Prostate gland (tissue), 2 donors: ENCODE measurements at regions not wholly inside any gene's neighbourhood (a gene's known extent, or its start where the extent isn't known, plus 50 kb on each side); places are given as distances from the start of the nearest gene placed in this dataset.

Experiments used
- DNase-seq: peaks from one replicate; pipeline ENCODE4 v3.0.0-alpha.2; 2019; ENCODE audit warnings: low spot score
- H3K27ac ChIP-seq, 2 donors: fragments of 200-600 bp; sonication (generic); 2 replicates each; pipeline ENCODE4 v1.5.1; 2017 to 2019
- H3K27me3 ChIP-seq: fragments of 200-600 bp; sonication (generic); replicated peaks from 2 replicates; pipeline ENCODE4 v1.5.1; 2019; ENCODE audit not compliant: insufficient read depth
- H3K36me3 ChIP-seq, 2 donors: fragments of 200-600 bp; sonication (generic); 1 replicate in 1 of 2; 2 replicates in 1 of 2; pipeline versions ENCODE4 v1.5.1 to v1.8.1; 2017 to 2019
- H3K4me1 ChIP-seq: fragments of 200-600 bp; sonication (generic); replicated peaks from 2 replicates; pipeline ENCODE4 v1.5.1; 2019
- H3K4me3 ChIP-seq, 2 donors: fragments of 200-600 bp; sonication (generic); 2 replicates each; pipeline ENCODE4 v1.5.1; 2017 to 2019
- H3K9me3 ChIP-seq: fragments of 200-600 bp; sonication (generic); 2 replicates; pipeline ENCODE4 v1.5.1; 2017
- POLR2A ChIP-seq: fragments of 450-650 bp; IDR thresholded peaks from one replicate; pipeline ENCODE4 v1.6.1; 2016; ENCODE audit warnings: antibody characterized with exemption, mild to moderate bottlenecking
- POLR2AphosphoS5 ChIP-seq: sonication (generic); formaldehyde crosslinking; IDR thresholded peaks from one replicate; pipeline ENCODE4 v1.6.1; 2017; ENCODE audit warnings: antibody characterized with exemption
- intact Hi-C: fragments of 100-400 bp; cut with DNase I; formaldehyde crosslinking; loops from one replicate; pipeline ENCODE4 v1.14.2; 2022
- small RNA-seq, 2 donors: library from RNA; depleted of rRNA; stranded (forward); fragments of <200 nt; gene quantifications; one replicate each; pipeline ENCODE3, GENCODE V24; 2016
- TF ChIP-seq, protein P1 (sequence below), 4 experiments: fragments of 200-600 bp in 2 of 4; fragments of 450-650 bp in 2 of 4; sonication (generic) in 2 of 4; IDR thresholded peaks; 1 replicate in 3 of 4; 2 replicates in 1 of 4; pipeline ENCODE4 v1.5.1; 2016 to 2019; ENCODE audit warnings: antibody characterized with exemption in 4 of 4, mild to moderate bottlenecking in 2 of 4, moderate library complexity in 2 of 4

DNA sequence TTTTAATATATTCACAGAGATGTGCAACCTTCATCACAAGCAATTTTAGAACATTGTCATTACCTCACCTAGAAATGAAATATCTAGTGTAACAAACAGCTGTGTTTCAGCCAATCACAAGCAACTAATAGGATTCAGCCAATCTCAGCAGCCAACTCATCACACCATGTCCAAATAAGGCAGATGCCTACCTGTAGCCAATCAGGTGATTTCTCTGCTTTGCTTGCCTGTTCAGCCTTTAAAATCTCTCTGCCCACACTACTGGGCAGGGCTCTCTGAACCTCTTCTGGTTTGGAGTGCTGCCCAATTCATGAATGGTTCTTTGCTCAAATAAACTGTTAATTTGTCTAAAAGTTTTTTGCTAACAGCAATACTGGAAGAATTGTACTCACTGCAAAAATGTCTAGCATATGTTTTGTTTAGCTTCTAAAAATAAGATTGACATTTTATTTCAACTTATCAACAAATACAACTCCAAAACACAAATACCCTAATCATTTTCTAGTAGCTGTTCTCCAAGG, 52.4 kb upstream of the IGFBP7 start:
- TF ChIP-seq POLR2AphosphoS5 = no peak
- TF ChIP-seq, protein P1, sequence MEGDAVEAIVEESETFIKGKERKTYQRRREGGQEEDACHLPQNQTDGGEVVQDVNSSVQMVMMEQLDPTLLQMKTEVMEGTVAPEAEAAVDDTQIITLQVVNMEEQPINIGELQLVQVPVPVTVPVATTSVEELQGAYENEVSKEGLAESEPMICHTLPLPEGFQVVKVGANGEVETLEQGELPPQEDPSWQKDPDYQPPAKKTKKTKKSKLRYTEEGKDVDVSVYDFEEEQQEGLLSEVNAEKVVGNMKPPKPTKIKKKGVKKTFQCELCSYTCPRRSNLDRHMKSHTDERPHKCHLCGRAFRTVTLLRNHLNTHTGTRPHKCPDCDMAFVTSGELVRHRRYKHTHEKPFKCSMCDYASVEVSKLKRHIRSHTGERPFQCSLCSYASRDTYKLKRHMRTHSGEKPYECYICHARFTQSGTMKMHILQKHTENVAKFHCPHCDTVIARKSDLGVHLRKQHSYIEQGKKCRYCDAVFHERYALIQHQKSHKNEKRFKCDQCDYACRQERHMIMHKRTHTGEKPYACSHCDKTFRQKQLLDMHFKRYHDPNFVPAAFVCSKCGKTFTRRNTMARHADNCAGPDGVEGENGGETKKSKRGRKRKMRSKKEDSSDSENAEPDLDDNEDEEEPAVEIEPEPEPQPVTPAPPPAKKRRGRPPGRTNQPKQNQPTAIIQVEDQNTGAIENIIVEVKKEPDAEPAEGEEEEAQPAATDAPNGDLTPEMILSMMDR (IDR thresholded peaks at IDR 0.05) = no peak
- no peak for TF ChIP-seq POLR2A
- H3K4me1 ChIP-seq = no peaks in the 10 kb centered on the region
- H3K27ac ChIP-seq = no peak overlapping the region
- H3K36me3 ChIP-seq = no peaks in the 10 kb centered on the region
- H3K27me3 ChIP-seq = no peaks in the 10 kb centered on the region
- H3K4me3 ChIP-seq = no peak overlapping the region
- intact Hi-C loops = loop anchor here (1.0 to 5.0 kb wide), 2 partner anchors 40 to 124 kb away; no protein-coding TSS in a partner anchor
- DNase-seq = no peak
- no peaks in the 10 kb centered on the region for H3K9me3 ChIP-seq

Small RNA genes lying in the stretch of these regions (small RNA-seq; reads per million reads assigned to genes)
- gene SRIP1 = 0 reads per million in 2 donors
